ENCODE measurements at regions not wholly inside any gene's neighbourhood (a gene's known extent, or its start where the extent isn't known, plus 50 kb on each side); places are given as distances from the start of the nearest gene placed in this dataset.

- Histone ChIP-seq H3K9ac (ENCODE audit: insufficient read depth in 1 of 2, low read length in 2 of 2) (no peak overlapping the region), H3K4me1 (ENCODE audit: control insufficient read depth in 5 of 5, insufficient read depth in 5 of 5, low read length in 5 of 5) (peaks cover 0 to 29% (median 7%) of the 10 kb centered on the region in 5 donors), H3K27ac (ENCODE audit: low read depth in 1 of 2, low read length in 1 of 2) (no peak overlapping the region), H3K27me3 (ENCODE audit: control insufficient read depth in 3 of 3, insufficient read depth in 3 of 3, low read length in 2 of 3) (no peaks in the 10 kb centered on the region), H3K4me3 (no peak overlapping the region), H3K9me3 (ENCODE audit: control insufficient read depth in 4 of 4, insufficient read depth in 3 of 4, low read length in 3 of 4) (no peaks in the 10 kb centered on the region), H3K36me3 (ENCODE audit: control insufficient read depth in 4 of 4, insufficient read depth in 4 of 4, low read length in 4 of 4) (no peaks in the 10 kb centered on the region)
- WGBS, 2 donors, result 62 to 76% methylated on average over 9 of the region's 9 CpGs
- DNase-seq (no peak), ATAC-seq (ENCODE audit: insufficient read depth, low FRiP score) (no peak)
- TF ChIP-seq CTCF (IDR thresholded peaks at IDR 0.05; ENCODE audit: control extremely low read depth, extremely low read depth), result no peak
These were observed 231.7 kb downstream of the SKIDA1 start for GRCh38 chr10:21293518-21294356.

GRCh38 chr10:21292763-21293517 lies 232.5 kb downstream of the SKIDA1 start:
- peak overlapping the region in 1 of 2 donors; percentile 88 for H3K9ac ChIP-seq (ENCODE audit: insufficient read depth in 1 of 2, low read length in 2 of 2)
- H3K9me3 ChIP-seq (ENCODE audit: control insufficient read depth in 4 of 4, insufficient read depth in 3 of 4, low read length in 3 of 4), result no peaks in the 10 kb centered on the region
- TF ChIP-seq CTCF (IDR thresholded peaks at IDR 0.05; ENCODE audit: control extremely low read depth, extremely low read depth), result no peak
- no peaks in the 10 kb centered on the region for H3K36me3 ChIP-seq (ENCODE audit: control insufficient read depth in 4 of 4, insufficient read depth in 4 of 4, low read length in 4 of 4)
- H3K4me3 ChIP-seq, result no peak overlapping the region
- no peaks in the 10 kb centered on the region for H3K27me3 ChIP-seq (ENCODE audit: control insufficient read depth in 3 of 3, insufficient read depth in 3 of 3, low read length in 2 of 3)
- ATAC-seq (ENCODE audit: insufficient read depth, low FRiP score) (peak; percentile 86), DNase-seq (peak; percentile 93 to 97 (median 97))
- 9 to 10% methylated on average over 14 of the region's 14 CpGs for WGBS, 2 donors
- peaks cover 0 to 29% (median 7%) of the 10 kb centered on the region in 5 donors for H3K4me1 ChIP-seq (ENCODE audit: control insufficient read depth in 5 of 5, insufficient read depth in 5 of 5, low read length in 5 of 5)
- H3K27ac ChIP-seq (ENCODE audit: low read depth in 1 of 2, low read length in 1 of 2), result peak overlapping the region in 1 of 2 donors; percentile 53

DNA sequence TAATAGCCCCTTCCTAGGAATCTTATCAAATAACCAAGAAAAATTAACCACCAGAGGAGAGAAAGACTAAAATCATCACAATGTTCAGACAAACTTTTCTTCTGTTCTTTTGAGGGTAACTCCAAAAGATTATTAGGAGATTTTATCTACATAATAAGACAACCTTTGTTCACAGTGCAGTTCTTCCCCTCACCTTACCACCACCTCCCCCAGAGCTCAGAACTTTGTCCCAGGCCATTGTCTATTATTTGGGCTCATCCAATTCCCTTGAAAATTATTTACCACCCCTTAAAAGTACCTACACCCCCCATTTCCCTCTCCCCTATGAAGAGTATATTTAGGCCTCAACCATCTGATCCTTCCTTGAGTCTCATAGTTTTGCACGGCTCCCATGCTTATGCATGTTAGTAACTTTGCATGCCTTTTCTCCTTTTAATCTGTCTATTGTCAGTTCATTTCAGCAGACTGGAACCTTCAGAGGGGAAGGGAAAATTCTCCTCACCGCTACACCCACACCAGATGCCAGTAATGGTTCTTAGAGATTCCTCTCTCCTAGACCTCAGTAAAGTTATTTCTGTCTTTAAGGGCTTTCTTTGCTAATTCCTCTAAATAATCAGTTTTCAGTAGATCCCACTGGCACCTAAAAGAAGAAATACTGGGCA lies 234.9 kb downstream of the SKIDA1 start:
- Histone ChIP-seq H3K9me3 (ENCODE audit: control insufficient read depth in 4 of 4, insufficient read depth in 3 of 4, low read length in 3 of 4) (no peaks in the 10 kb centered on the region), H3K36me3 (ENCODE audit: control insufficient read depth in 4 of 4, insufficient read depth in 4 of 4, low read length in 4 of 4) (no peaks in the 10 kb centered on the region), H3K9ac (ENCODE audit: insufficient read depth in 1 of 2, low read length in 2 of 2) (no peak overlapping the region), H3K27ac (ENCODE audit: low read depth in 1 of 2, low read length in 1 of 2) (no peak overlapping the region), H3K4me1 (ENCODE audit: control insufficient read depth in 5 of 5, insufficient read depth in 5 of 5, low read length in 5 of 5) (peaks cover 0 to 29% (median 7%) of the 10 kb centered on the region in 5 donors), H3K4me3 (no peak overlapping the region), H3K27me3 (ENCODE audit: control insufficient read depth in 3 of 3, insufficient read depth in 3 of 3, low read length in 2 of 3) (no peaks in the 10 kb centered on the region)
- no peak for ATAC-seq (ENCODE audit: insufficient read depth, low FRiP score)
- 97 to 100% methylated on average over 2 of the region's 2 CpGs for WGBS, 2 donors
- no peak for TF ChIP-seq CTCF (IDR thresholded peaks at IDR 0.05; ENCODE audit: control extremely low read depth, extremely low read depth)
- no peak for DNase-seq

Measured in lung (tissue), 11 donors.